ENCODE measurements at regions not wholly inside any gene's neighbourhood (a gene's known extent, or its start where the extent isn't known, plus 50 kb on each side); places are given as distances from the start of the nearest gene placed in this dataset.

DNA sequence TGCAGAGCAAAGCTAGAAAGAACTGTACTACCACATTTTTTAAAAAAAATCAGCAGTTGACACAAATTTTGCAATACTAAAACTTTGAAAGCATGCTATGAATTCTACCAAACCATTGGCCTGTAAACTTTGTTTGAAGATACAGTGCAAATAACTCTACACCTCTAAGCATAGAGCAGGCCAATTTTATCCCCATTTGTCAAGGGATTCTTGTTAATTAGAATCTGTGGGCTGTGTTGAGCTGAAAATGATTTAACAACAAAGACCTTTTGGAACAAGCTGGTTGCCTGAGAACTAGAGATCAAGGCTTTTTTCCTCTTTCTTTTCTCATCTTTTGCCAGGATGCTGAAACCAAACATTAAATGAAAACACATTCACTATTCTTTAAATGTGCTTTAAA lies 886.0 kb upstream of the CDH2 start:
- DNase-seq (ENCODE audit: low read depth): no peak

GRCh38 chr18:29060349-29060748 lies 883.4 kb upstream of the CDH2 start:
- DNase-seq (ENCODE audit: low read depth): no peak

DNA sequence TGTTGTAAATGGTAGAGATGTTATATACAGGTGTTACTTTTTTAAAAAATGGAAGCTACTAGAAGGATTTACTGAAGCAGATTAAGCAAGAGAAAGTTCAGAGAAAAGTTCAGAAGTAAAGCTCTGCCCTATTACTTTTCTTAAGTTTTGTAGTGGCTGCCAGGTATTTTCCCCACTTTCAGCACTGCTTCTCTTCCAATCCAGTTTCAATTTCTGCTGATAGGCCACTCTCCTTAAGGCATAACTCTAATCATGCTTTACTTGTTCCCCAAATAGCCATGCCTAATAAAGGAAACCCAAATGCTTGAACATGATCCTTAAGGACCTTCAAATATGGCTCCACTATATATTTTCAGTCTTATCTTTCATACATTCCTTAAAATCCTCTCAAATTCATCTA lies 880.8 kb upstream of the CDH2 start:
- DNase-seq (ENCODE audit: low read depth): no peak

- DNase-seq (ENCODE audit: low read depth): no peak
Observed at GRCh38 chr18:29056800-29057199, 879.9 kb upstream of the CDH2 start.

DNA sequence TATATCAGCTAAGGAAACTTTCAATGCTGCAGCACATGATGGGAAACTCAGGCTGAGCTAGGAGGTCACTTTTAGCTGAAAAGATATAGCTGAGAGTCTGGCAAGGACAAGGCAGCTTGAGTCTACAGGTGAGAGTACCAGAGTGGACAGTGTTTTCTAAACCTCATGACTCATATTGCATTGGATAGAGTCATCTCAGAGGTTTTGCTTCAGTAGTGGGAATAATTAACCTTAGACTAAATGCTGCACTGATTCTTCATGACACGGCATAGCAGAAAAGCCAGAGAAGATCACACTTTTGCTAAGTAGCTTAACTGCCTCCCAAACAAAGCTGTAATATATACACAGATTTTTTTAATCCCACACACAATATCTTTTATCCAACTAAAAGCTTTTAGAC lies 865.0 kb upstream of the CDH2 start:
- no peak for DNase-seq (ENCODE audit: low read depth)

DNA sequence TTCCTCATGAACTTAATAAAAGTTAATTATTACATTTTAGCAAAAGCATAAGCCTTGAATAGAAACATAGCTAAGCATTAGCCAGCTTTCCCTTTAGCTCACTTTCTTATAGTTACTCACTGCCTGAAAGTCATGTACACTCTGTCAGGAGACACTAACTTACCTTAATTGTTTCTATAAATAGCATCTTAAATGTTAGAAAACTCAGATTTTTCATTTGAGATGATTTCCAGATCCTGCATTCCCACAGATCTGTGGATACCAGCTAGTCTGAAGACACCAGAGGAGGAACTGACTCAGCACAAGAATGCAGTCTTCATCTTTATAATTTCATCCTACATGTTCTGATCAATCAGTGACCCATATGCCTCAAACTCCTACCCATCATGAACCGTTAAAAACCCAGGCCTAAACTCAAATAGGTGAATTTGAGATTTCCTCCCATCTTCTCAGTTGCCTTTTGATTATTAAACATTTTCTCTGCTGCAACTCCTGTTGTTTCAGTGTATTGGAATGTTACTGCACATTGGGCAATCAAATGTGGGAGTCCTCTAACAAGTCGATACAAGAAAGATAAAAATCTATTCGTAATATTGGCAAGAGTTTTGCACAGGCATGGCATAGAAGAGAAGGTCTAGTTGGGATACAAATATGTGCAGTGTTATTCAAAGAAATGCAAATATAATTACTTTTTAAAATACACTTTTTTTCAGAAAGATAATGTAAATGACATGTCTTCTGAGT lies 857.4 kb upstream of the CDH2 start:
- DNase-seq (ENCODE audit: low read depth): no peak

- DNase-seq (ENCODE audit: low read depth): no peak
Observed at GRCh38 chr18:29028560-29028959, 851.6 kb upstream of the CDH2 start.

DNA sequence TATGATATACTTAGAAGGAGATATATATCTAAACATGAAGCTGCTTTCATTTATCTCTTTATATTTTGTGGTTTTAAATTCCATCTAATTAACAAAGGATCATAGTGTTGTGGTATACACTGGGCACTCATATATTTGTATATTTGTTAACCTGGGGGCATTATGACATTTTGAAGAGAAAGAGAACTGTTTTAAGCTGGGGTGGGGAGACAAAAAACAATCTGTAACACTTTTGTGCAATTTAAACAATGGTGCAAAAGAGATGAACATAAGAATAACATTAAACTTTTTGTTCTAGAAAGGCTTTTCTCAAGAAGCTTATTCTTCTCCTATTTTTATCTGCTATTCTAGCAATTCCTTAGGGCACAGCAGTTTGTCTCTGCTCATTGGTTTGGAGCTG lies 842.0 kb upstream of the CDH2 start:
- DNase-seq (ENCODE audit: low read depth): no peak

GRCh38 chr18:29012883-29013465 lies 836.0 kb upstream of the CDH2 start:
- no peak for DNase-seq (ENCODE audit: low read depth)

GRCh38 chr18:29012364-29012763 lies 835.4 kb upstream of the CDH2 start:
- no peak for DNase-seq (ENCODE audit: low read depth)

DNA sequence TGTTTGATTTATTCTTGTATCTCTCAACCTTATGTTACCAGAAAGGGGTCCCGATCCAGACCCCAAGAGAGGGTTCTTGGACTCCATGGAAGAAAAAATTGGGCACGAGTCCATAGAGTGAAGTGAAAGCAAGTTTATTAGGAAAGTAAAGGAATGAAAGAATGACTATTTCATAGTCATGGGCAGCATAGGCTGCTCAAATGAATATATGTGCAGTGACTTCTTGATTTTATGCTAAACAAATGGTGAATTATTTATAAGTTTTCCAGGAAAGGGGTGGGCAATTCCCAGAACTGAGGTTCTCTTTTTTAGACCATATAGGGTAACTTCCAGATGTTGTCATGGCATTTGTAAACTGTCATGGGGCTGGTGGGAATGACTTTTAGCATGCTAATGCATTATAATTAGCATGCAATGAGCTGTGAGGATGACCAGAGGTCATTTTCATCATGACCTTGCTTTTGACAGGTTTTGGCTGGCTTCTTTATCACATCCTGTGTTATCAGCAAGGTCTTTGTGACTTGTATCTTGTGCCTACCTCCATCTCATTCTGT lies 832.4 kb upstream of the CDH2 start:
- no peak for DNase-seq (ENCODE audit: low read depth)

GRCh38 chr18:29008809-29009208 lies 831.9 kb upstream of the CDH2 start:
- no peak for DNase-seq (ENCODE audit: low read depth)

GRCh38 chr18:29007986-29008654 lies 831.2 kb upstream of the CDH2 start:
- no peak for DNase-seq (ENCODE audit: low read depth)

DNA sequence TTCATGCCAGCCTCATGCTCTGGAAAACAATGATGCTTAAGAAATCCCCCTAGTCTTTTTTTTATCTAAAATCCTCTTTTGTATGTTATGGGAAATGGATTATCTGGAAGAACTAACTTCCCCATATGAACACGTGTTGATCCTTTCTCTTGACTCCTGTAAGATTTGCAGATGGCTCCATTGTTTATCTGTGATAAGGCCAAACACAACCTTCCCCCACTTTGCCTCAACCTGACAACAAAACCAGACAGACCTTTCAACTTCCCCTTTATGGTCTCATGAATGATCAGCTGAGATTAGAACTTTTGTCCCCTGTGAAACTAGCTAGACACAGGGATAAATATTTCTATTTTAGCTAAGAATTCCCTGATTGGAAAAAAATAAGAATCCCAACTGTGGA lies 828.0 kb upstream of the CDH2 start:
- no peak for DNase-seq (ENCODE audit: low read depth)

GRCh38 chr18:29003194-29003593 lies 826.3 kb upstream of the CDH2 start:
- DNase-seq (ENCODE audit: low read depth): no peak

DNA sequence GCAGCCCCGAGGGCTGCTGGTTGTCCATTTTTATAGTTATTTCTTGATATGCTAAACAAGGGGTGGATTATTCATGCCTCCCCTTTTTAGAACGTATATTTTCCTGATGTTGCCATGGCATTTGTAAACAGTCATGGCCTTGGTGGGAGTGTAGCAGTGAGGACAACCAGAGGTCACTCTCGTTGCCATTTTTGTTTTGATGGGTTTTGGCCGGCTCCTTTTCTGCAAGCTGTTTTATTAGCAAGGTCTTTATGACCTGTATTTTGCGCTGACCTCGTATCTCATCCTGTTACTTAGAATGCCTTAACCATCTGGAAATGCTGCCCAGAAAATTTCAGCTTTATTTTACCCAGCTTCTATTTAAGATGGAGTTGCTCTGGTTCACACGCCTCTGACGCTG lies 825.8 kb upstream of the CDH2 start:
- DNase-seq (ENCODE audit: low read depth): no peak

- no peak for DNase-seq (ENCODE audit: low read depth)
Observed at GRCh38 chr18:28999726-29000125, 822.8 kb upstream of the CDH2 start.

GRCh38 chr18:28995319-28995718 lies 818.4 kb upstream of the CDH2 start:
- DNase-seq (ENCODE audit: low read depth): no peak

DNA sequence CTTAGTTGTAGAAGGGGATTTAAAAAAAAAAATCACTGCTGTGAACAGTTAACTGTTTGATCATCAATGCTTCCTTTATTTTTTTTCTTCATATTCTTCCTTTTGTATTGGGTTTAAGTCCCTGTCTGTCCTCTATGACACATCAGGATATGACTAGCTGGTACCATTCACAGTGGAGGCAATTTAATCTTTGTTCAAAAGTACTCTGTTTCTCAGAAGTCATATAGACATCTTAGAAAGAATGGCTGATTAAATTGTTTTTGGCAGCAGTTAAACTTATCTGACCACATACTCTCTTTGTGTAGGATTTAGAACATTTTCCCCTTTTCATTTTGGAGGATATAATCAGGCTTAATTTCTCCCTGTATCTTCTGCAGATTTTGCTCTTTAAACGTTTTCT lies 807.8 kb upstream of the CDH2 start:
- no peak for DNase-seq (ENCODE audit: low read depth)

DNA sequence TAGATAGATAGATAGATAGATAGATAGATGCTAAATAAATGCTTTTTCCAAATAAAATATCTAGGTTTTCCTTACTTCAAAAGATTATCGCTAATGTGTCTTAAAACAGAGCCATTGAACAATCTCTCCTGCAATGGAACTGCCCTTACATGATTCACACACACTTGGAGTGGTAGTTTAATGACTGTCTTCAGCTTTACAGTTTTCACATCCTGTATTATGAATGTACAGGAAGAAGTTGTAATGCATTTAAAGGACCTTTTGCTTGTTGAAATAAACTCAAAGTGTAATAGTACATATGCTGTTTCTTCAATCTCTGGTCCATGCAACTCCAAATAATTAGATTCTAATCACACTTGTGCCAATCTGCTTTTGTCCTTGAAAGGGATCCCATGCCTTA lies 797.6 kb upstream of the CDH2 start:
- DNase-seq (ENCODE audit: low read depth): no peak

- no peak for DNase-seq (ENCODE audit: low read depth)
Observed at GRCh38 chr18:28973324-28973723, 796.4 kb upstream of the CDH2 start.

DNA sequence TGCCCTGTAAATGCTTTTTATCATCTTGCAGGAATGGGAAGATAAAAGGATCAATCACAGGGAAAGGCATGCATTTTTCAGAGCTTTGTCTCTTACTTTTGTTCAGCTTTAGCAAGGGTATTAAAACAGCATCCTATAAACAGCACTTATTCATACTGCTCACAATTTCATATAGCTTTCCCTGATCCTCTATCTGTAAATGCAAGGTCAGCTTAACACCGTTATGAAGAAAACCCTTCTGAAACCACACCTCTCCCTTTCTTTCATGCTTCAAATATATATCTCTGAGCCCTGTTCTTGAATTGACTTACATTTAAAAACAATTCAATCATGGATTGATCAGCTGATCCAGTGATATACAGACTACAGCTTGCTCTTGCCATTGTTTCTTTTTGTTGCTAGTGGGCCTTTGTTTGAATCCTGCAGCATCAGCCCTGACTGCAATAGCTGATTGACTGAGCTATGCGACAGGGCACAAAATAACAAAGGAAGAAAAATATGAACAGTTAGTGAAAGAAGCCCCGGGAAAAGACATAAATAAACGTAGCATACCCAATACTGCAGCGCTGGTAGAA lies 795.5 kb upstream of the CDH2 start:
- no peak for DNase-seq (ENCODE audit: low read depth)

- DNase-seq (ENCODE audit: low read depth): no peak
Observed at GRCh38 chr18:28963481-28963880, 786.6 kb upstream of the CDH2 start.

Data from non-pigmented ciliary epithelial cell (primary cell).